ENCODE measurements at regions not wholly inside any gene's neighbourhood (a gene's known extent, or its start where the extent isn't known, plus 50 kb on each side); places are given as distances from the start of the nearest gene placed in this dataset.
"Not testable (repeated sequence)": the region's sequence is repeated elsewhere in the genome, so short reads cannot be mapped to it uniquely, and the experiment has no call there.

- not testable (repeated sequence) for DNase-seq (ENCODE audit: low read depth in 2 of 3, low spot score in 1 of 3)
These were observed 74.9 kb upstream of the ZNF462 start for GRCh38 chr9:106788021-106788420.

GRCh38 chr9:106795031-106795430, 67.9 kb upstream of the ZNF462 start:
- no peak for DNase-seq (ENCODE audit: low read depth in 2 of 3, low spot score in 1 of 3)

GRCh38 chr9:106796771-106797170, 66.2 kb upstream of the ZNF462 start:
- no peak for DNase-seq (ENCODE audit: low read depth in 2 of 3, low spot score in 1 of 3)

GRCh38 chr9:106797299-106797698, 65.7 kb upstream of the ZNF462 start:
- no peak for DNase-seq (ENCODE audit: low read depth in 2 of 3, low spot score in 1 of 3)

- no peak for DNase-seq (ENCODE audit: low read depth in 2 of 3, low spot score in 1 of 3)
These were observed 64.8 kb upstream of the ZNF462 start for GRCh38 chr9:106798016-106798799.

GRCh38 chr9:106799152-106799551, 63.8 kb upstream of the ZNF462 start:
- DNase-seq (ENCODE audit: low read depth in 2 of 3, low spot score in 1 of 3): no peak

GRCh38 chr9:106800701-106801270, 62.2 kb upstream of the ZNF462 start:
- DNase-seq (ENCODE audit: low read depth in 2 of 3, low spot score in 1 of 3): no peak

GRCh38 chr9:106801816-106802215, 61.1 kb upstream of the ZNF462 start:
- DNase-seq (ENCODE audit: low read depth in 2 of 3, low spot score in 1 of 3): no peak
